GM18507 (cell line): ENCODE measurements at regions not wholly inside any gene's neighbourhood (a gene's known extent, or its start where the extent isn't known, plus 50 kb on each side); places are given as distances from the start of the nearest gene placed in this dataset.
"Not testable (repeated sequence)": the region's sequence is repeated elsewhere in the genome, so short reads cannot be mapped to it uniquely, and the experiment has no call there.

Experiments
- DNase-seq: peaks from one replicate; pipeline ENCODE4 v3.0.0; 2011; ENCODE audit warnings: low read depth; ENCODE audit not compliant: insufficient read length; ENCODE audit errors: extremely low spot score
- FAIRE-seq: peaks from 2 replicates; lab custom pipeline; 2011; peaks lifted over from hg19 to GRCh38; lab: Jason Lieb, UNC

DNA sequence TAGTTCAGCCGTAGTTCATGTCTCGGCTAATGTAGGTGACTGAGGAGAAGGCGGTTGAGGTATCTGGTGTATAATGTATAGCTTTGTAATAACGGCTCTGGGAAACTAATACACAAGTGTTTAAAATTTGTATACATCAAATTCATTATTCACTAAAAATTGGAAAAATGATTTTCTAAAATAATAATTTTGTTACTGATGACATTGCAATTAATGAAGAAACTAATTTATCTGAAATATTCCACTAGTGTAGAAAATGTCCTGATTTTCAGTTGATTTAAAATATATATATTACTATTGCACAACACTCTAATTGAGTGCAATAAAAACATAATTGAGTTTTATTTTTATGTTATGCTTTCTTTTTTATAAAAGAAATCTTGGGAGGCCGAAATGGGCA is 823.0 kb downstream of the TAF11L14 start:
- no peak for DNase-seq
- no peak for FAIRE-seq

DNA sequence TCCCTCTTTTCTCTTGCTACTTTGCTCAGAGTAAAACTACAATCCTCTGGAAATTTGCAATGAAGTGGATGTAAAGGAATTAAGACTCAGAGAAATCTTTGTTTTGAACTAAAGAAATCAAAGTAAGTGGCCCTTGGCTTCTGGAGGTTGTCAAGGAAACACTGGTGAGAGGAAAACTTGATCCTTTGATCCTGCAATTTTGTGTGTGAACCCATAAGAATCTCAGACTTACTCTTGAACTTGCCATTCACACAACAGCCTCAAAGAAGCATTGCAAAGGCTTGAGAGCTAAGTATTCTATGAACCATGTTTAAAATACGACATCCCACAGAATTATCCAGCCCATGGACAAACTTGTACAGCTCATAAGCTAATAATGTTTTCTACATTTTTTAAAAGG is 827.5 kb downstream of the TAF11L14 start:
- DNase-seq (no peak), FAIRE-seq (no peak)

DNA sequence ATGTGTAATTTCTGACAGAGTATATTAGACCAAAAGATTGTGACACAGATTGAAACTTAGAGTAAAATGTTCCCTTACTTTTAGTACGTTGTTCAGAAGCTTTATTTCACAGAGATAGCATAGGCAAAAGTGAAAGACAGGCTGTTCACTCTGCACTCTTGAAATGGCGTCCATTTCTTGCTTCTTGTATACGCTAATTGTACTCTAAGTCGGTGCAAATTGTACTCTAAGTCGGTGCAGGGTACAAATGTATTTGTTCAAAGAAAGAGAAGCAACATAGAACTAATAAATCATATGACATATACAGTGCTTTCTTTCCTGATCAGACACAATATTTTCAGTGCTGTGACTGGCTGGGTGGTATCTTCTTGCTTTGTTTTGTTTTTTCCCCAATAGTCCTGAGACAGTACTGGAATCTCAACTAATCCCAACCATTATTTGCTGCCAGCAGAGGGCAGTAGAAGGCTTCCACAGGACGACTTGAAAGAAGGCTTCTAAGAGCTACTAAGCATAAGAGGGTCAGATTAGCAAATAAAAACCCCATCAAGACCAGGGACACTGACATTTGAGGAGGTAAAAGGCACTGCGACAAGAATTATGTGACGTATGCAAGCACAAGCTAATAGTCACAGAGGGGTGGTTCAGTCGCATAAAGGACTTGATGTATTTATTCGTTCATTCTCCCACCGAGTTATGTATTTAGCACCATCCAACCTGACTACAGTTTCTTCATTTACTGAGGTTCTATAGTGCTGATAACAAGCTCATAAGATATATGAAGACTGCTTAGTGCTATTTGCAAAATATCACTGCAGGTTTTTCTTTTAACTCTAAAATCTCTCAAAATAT is 831.8 kb downstream of the TAF11L14 start:
- DNase-seq (peak; percentile 4), FAIRE-seq (peak; percentile 70)

DNA sequence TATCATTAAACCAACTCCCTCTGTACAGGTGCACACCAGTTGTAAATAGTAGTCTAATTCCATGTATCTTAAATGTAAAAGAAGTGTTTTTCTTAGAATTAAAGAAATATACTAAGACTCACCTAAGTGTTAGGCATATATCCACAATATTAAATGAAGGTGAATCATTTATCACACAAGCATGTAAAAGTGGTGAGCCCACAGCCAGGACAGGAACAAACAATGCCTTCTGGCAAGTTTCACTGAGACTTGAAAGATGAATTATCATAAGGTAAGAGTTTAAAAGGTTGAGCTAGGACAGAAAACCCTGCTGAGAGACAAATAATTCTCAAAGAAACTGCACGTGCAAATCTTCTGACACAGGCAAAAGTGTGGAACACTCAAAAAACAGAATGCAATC is 832.5 kb downstream of the TAF11L14 start:
- DNase-seq (no peak), FAIRE-seq (no peak)

DNA sequence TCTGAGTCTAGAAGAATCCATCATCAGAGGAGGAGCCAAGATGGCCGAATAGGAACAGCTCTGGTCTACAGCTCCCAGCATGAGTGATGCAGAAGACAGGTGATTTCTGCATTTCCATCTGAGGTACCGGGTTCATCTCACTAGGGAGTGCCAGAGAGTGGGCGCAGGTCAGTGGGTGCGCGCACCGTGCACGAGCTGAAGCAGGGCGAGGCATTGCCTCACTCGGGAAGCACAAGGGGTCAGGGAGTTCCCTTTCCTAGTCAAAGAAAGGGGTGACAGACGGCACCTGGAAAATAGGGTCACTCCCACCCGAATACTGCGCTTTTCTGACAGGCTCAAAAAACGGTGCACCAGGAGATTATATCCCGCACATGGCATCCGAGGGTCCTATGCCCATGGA is 837.5 kb downstream of the TAF11L14 start:
- DNase-seq, FAIRE-seq: not testable (repeated sequence)

DNA sequence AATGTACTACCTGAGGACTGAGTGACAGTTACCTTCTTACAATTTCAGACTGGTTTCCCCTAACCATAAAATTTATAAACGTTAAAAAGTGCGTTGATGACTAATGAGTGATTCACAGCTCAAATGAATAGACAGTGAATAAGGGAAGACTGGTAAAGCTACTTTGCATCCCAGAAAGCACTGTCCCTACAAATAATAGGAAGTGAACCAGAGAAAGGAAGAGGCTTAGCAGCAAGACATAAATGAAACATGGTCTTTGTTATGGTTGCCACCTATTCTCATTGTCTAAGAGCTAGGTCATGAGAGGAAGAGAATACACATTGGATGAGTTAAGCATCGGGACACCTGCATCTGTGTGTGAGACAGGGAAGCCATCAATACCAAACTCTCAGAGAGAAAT is 849.2 kb downstream of the TAF11L14 start:
- DNase-seq, result no peak
- no peak for FAIRE-seq

DNA sequence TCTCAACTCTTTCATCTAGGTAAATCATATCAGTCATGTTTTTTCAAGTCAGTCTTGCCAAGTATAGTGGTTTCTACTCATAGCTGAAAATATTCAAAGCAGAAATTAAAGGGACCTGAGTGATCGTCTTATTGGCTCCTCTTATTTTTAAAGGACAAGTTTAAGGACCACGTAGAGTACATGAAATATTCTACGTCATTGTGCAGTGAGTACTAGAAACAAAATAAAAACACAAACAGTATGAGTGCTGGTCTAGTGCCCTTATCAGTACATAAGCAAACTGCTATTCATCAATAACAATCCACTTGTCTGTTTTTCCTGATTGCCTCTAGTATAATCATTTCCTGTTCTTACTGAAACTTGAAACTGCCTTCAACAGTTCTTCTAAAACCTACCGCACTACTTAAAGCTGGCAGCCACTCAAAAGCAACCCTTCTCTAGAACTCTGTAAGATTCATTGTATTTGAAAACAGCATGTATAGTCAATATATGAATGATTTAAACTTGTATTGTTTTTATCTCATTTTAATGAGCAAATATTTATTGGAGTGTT is 853.7 kb downstream of the TAF11L14 start:
- DNase-seq, result no peak
- FAIRE-seq, result no peak

DNA sequence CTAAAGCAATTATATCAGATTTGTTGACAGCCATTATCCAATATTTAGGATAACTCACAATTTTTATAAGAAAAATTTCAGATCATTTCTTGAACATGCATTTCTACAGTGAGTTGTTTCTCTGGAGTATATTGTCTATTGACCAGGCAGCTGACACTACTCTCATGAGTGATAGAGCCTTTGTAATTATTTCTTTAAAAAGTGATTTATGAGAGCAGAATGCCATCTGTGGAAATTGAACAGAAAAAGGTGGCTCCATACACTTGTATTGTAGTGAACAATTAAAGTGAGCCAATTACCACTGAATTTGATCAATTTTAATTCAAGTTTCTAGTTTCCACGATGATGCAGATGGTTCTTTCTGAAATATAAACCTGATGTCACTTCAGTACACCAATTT is 855.4 kb downstream of the TAF11L14 start:
- DNase-seq, result no peak
- FAIRE-seq, result no peak

DNA sequence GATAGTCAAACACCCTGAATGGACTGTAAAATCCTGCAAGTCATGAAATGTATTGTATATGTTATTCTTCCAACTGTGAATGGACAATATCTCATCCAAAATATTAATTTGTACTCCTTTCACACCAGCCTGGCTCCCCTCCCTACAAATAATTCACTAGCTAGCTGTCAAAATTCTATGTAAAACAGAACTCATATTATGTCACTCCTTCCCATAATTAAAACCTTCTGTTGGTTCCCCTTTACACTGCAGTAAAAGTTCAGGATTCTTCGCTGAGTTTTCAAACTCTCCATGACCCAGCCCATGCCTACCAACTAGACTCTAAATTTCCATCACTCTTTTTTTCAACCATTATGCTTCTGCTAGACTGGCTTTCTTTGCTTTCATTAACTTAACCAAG is 857.1 kb downstream of the TAF11L14 start:
- DNase-seq, result no peak
- no peak for FAIRE-seq

DNA sequence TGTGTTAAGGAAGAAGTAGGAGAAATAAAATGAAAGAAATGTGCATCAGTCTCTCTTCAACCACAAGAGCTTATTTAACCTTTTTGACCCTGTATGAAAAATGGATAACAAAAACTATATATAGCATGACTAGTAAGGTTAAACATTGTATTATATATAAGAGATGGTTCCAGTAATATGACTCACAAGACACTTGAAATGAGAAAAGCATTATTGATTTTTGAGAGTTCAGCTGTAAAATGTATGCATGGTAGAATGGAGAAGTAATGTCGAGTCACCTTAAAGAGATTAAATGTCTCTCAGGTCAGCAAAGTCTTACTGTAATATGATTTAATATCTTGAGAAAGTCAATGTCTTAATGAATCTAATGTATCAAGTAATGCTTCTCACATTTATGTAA is 860.9 kb downstream of the TAF11L14 start:
- FAIRE-seq, result no peak
- no peak for DNase-seq

DNA sequence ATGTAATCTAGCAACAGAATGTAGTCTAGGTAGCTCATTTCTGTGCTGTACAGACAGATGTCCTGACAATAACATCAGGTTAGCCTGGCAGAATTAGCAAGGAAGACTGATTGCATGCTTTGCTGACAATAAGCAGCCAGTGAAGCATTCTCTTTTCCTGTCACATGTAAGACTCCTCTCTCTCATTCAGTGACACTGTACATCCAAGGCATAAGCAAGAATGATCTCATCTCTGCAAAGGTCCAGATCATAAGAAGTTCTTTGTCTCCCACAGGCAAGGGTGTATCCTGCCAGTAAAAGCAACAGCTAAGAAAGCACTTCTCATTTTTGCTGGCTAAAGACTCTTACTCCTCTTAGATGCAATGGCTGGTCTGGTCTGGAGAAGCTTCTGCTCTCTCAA is 861.8 kb downstream of the TAF11L14 start:
- FAIRE-seq, result no peak
- DNase-seq, result no peak

DNA sequence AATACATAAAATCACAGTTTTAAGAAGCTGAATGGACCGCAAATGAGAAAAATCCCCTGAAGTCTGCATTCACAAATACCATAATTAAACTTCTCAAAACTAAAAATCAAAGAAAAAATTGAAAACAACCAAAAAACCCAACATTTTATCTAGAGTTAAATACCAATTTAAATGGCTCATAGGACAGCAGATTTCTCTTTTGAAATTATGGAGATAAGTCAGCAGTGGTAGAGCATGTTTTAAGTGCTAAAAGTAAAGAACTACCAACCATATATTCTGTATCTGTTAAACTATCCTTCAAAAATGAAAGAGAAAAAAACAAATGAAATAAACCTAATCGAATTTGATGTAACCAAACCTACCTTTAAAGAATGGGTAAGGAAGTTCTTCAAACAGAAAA is 862.8 kb downstream of the TAF11L14 start:
- no peak for FAIRE-seq
- no peak for DNase-seq

DNA sequence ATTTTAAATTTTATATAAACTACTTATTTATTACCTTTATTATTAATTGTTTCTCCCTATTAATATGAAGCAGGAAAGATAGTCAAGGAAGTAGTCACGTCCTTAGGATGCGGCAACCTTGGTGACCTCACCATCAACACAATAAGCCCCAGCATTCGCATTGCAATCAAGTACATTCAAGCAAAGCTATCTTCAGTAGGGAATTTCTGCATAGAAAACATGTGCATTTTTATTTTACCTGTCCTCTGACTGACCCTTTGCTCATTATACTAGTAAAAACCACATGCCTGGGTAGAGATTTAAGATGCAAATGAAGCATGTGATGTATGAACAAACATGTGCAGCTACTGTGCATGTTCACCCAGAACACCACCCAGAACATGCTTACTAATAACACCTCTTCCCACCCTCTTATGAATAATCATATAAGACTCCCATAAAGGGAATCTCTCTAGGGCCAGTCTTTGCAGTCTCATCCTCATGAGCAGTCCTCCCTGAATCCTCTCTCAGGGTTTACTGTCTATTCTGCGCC is 869.6 kb downstream of the TAF11L14 start:
- DNase-seq, result no peak
- FAIRE-seq, result no peak

DNA sequence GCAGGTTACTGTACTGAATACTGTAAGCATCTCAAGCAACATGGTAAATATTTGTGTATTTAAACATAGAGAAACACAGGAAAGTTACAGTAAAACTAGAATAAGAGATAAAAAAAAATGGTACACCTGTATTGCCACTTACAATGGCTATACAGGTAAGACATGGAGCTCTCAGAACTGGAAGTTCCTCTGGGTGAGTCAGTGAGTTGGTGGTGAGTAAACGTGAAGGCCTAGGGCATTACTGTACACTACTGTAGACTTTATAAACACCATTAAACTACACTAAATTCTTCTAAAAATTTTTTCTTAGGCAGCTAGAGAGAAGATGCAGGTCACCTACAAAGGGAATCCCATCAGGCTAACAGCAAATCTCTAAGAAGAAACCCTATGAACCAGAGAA is 872.9 kb downstream of the TAF11L14 start:
- DNase-seq, result no peak
- FAIRE-seq, result no peak

DNA sequence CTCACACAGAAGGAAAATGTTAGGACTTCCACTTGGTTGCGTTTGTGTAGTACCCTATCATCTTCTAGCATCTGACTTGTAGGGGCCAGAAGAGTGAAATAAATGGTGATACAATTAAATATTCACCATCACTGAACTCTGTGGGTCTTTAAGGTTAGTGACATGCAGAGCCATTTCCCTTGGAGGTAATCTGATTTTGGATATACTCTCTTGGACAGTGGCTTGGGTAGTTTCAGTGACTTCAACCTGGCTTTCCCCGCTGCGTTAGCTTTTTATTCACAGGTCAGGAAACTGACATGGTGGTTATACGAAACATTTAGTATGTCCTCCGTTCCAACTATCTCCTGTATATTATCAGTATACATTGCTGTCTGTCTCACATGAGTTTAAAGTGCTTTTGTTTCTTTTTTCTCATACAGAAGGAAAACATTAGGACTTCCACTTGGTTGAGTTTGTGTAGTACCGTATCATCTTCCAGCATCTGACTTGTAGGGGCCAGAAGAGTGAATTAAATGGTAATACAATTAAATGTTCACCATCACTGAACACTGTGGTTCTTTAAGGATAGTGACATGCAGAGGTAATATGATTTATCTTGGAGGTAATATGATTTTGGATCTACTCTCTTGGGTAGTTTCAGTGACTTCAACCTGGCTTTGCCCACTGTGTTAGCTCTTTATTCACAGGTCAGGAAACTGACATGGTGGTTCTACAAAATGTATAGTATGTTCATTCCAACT is 883.6 kb downstream of the TAF11L14 start:
- FAIRE-seq, result no peak
- no peak for DNase-seq

DNA sequence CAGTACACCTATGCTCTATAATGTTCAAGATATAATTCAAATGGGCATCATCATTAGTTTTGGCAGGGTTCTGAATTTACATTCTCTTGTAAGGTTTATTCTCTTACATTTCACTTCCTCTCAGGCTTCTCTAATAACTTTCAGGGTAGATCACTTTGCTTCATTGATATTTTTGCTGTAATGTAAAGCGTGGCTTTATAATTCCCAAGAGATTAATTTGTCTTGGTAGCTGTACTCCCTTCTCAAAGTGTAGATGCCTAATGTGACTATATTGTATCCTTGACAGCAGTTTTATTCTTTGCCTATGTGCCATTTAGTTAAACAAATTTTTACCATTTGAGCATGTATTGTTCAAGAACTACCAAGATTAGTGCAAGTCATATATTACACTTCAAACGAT is 889.1 kb downstream of the TAF11L14 start:
- no peak for DNase-seq
- FAIRE-seq, result no peak

DNA sequence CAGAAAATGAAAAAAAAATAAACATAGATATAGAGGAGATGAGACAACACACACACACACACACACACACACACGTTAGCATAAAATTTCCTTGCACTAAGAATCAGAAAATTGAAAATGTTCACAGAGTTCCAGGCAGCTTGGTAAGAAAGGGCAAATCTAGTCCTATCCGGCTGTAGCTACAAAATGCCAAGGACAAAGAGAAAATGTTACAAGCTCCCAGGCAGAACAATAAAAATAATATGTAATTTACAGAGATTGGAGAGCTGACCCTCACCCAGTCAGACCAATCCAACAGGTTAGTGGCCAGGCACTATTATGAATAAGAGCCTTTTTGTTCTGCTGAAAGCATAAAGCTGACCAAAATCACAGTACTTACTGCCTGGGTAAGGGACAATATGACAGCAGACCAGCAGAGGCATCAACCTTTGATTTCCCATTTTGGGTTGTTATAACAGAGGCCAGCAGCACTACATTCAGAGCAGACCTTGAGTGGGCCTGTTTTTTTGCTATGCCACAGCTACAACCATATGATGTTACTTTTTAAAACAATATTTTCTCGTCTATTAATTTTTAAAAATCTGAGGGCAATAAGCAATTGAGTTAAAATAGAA is 892.6 kb downstream of the TAF11L14 start:
- DNase-seq (no peak), FAIRE-seq (no peak)

DNA sequence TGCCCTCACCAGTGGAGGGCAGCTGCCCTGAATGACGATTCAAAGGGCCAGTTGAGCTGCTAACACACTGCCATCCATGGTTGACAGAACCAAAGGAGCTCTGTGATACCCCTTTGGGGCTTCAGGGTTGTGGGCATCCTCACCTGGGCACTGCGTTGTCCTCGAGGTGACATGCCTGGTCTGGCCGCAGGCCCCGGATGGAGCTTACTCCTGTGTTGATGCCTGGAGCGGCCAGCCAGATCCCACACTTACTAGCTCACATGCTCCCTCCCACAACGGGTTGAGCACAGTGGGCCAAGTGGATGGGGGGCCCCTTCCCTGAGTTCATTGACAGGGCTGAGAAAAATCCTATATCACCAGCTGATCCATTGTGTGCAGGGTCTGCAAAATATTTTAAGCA is 898.9 kb downstream of the TAF11L14 start:
- FAIRE-seq (no peak), DNase-seq (no peak)

DNA sequence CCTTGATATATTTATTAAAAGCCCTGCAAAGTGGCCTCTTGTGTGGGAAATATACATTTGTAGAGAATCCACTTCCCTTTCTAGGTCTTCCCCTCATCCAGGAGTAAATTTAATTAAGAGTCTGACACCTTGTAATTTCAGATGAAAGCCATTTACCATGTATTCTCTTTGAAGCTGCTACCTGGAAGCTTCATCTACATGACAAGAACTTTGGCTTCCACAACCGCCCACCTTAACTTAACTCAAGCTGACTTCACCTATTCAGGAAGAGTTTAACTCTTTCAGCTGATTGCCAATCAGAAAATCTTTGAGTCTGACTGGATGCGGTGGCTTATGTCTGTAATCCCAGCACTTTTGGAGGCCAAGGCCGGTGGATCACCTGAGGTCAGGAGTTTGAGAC is 899.9 kb downstream of the TAF11L14 start:
- DNase-seq (no peak), FAIRE-seq (no peak)

DNA sequence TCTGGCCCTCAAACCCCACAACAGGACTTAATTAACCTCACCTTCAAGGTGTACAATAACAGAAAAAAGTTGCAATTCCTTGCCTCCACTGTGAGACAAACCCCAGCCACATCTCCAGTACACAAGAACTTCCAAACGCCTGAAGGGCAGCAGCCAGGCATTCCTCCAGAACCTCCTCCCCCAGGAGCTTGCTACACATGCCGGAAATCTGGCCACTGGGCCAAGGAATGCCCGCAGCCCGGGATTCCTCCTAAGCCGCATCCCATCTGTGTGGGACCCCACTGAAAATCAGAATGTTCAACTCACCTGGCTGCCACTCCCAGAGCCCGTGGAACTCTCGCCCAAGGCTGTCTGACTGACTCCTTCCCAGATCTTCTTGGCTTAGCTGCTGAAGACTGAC is 901.5 kb downstream of the TAF11L14 start:
- not testable (repeated sequence) for DNase-seq, FAIRE-seq
